ENCODE measurements at regions not wholly inside any gene's neighbourhood (a gene's known extent, or its start where the extent isn't known, plus 50 kb on each side); places are given as distances from the start of the nearest gene placed in this dataset.

GRCh38 chr22:34669001-34669400, 397.0 kb upstream of the ISX start:
- TF ChIP-seq MAX (IDR thresholded peaks at IDR 0.05) (no peak), FOXA1 (IDR thresholded peaks at IDR 0.05) (no peak), SP1 (IDR thresholded peaks at IDR 0.05) (no peak), RAD21 (IDR thresholded peaks at IDR 0.05) (no peak), HNF4A (conservative IDR thresholded peaks at IDR 0.05) (no peak), JUND (IDR thresholded peaks at IDR 0.05) (no peak), YY1 (IDR thresholded peaks at IDR 0.05) (no peak), REST (IDR thresholded peaks at IDR 0.05) (no peak), RXRA (IDR thresholded peaks at IDR 0.05) (no peak)
- TF ChIP-seq, protein P1, sequence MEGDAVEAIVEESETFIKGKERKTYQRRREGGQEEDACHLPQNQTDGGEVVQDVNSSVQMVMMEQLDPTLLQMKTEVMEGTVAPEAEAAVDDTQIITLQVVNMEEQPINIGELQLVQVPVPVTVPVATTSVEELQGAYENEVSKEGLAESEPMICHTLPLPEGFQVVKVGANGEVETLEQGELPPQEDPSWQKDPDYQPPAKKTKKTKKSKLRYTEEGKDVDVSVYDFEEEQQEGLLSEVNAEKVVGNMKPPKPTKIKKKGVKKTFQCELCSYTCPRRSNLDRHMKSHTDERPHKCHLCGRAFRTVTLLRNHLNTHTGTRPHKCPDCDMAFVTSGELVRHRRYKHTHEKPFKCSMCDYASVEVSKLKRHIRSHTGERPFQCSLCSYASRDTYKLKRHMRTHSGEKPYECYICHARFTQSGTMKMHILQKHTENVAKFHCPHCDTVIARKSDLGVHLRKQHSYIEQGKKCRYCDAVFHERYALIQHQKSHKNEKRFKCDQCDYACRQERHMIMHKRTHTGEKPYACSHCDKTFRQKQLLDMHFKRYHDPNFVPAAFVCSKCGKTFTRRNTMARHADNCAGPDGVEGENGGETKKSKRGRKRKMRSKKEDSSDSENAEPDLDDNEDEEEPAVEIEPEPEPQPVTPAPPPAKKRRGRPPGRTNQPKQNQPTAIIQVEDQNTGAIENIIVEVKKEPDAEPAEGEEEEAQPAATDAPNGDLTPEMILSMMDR (IDR thresholded peaks at IDR 0.05; ENCODE audit: low read depth, low read length, missing input control): no peak
- TF ChIP-seq, protein P2, sequence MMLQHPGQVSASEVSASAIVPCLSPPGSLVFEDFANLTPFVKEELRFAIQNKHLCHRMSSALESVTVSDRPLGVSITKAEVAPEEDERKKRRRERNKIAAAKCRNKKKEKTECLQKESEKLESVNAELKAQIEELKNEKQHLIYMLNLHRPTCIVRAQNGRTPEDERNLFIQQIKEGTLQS (IDR thresholded peaks at IDR 0.05): no peak
